Activated CD8-positive, alpha-beta T cell treated with anti-CD3 and anti-CD28 coated beads for 36 hours (primary cell): ENCODE measurements at regions not wholly inside any gene's neighbourhood (a gene's known extent, or its start where the extent isn't known, plus 50 kb on each side); places are given as distances from the start of the nearest gene placed in this dataset.

Experiments used
- ATAC-seq: fragments of 200-7000 bp; cut with Tn5 transposase; one replicate; pipeline ENCODE4 v1.10.0; 2021; ENCODE audit warnings: mild to moderate bottlenecking, moderate library complexity
- CTCF ChIA-PET: fragments of 350-600 bp; sonication (Branson Sonifier 250); formaldehyde crosslinking; loops from one replicate; lab custom pipeline; 2021; ENCODE audit warnings: antibody characterized with exemption; lab: Charles Lee
- POLR2A ChIA-PET: fragments of 350-600 bp; sonication (Branson Sonifier 250); formaldehyde crosslinking; loops from one replicate; lab custom pipeline; 2021; ENCODE audit warnings: antibody characterized with exemption; lab: Charles Lee
- DNase-seq: peaks from one replicate; pipeline ENCODE4 v3.0.0-alpha.2; 2020
- H3K27ac Mint-ChIP-seq: one replicate; pipeline ENCODE4 v1.8.0; 2021; ENCODE audit warnings: mild to moderate bottlenecking, mixed read lengths
- H3K27me3 Mint-ChIP-seq: one replicate; pipeline ENCODE4 v1.8.0; 2021; ENCODE audit warnings: mixed read lengths
- H3K36me3 Mint-ChIP-seq: one replicate; pipeline ENCODE4 v1.8.0; 2021; ENCODE audit warnings: low read depth, mixed read lengths
- H3K4me1 Mint-ChIP-seq: one replicate; pipeline ENCODE4 v1.8.0; 2021; ENCODE audit warnings: low read depth, mixed read lengths
- H3K4me3 Mint-ChIP-seq: one replicate; pipeline ENCODE4 v1.8.0; 2021; ENCODE audit warnings: mild to moderate bottlenecking, moderate library complexity, mixed read lengths
- H3K9me3 Mint-ChIP-seq: one replicate; pipeline ENCODE4 v1.8.0; 2021; ENCODE audit warnings: mixed read lengths
- intact Hi-C: fragments of 100-400 bp; cut with micrococcal nuclease; formaldehyde crosslinking; loops from one replicate; pipeline ENCODE4 v1.10.0; 2022
- TF ChIP-seq, protein P1 (sequence below): fragments of 200-600 bp; IDR thresholded peaks from one replicate; pipeline ENCODE4 v1.8.0; 2022; ENCODE audit warnings: antibody characterized with exemption, mild to moderate bottlenecking

DNA sequence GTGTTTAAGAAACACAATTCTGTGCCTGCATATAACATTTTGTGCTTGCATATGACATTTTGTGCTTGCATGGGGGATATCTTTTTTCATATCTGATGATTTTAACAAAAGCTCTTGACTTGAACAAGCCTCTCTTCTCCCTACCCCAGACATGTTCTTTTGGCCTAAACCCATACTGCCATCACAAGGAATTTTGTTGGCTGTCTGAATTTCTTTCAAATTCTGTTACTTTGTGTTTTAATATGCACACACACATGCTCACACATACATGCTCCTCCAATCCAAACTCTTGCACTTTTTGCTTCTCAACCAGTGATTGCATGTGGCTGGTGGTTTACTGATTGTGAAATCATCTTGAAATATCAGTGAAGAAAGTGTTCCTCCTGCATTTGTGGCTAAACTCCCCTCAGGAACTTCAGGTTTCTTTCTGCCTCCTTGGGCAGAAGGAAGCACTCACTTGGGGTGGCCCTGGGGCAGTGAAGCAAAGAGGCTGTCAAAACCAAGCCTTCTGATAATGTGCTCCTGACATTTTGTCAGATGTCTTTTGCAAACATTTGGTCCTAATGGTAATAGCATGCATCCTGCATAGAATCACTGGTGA is 377.2 kb upstream of the KLF4 start:
- TF ChIP-seq, protein P1, sequence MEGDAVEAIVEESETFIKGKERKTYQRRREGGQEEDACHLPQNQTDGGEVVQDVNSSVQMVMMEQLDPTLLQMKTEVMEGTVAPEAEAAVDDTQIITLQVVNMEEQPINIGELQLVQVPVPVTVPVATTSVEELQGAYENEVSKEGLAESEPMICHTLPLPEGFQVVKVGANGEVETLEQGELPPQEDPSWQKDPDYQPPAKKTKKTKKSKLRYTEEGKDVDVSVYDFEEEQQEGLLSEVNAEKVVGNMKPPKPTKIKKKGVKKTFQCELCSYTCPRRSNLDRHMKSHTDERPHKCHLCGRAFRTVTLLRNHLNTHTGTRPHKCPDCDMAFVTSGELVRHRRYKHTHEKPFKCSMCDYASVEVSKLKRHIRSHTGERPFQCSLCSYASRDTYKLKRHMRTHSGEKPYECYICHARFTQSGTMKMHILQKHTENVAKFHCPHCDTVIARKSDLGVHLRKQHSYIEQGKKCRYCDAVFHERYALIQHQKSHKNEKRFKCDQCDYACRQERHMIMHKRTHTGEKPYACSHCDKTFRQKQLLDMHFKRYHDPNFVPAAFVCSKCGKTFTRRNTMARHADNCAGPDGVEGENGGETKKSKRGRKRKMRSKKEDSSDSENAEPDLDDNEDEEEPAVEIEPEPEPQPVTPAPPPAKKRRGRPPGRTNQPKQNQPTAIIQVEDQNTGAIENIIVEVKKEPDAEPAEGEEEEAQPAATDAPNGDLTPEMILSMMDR: no peak
- Mint-ChIP-seq H3K36me3 (no peaks in the 10 kb centered on the region), H3K9me3 (no peaks in the 10 kb centered on the region), H3K4me3 (no peak overlapping the region), H3K4me1 (no peaks in the 10 kb centered on the region), H3K27ac (no peak overlapping the region), H3K27me3 (no peaks in the 10 kb centered on the region)
- DNase-seq (no peak), ATAC-seq (no peak)
- ChIA-PET CTCF (no interaction called here), POLR2A (no interaction called here)
- intact Hi-C loops: no loop called here

DNA sequence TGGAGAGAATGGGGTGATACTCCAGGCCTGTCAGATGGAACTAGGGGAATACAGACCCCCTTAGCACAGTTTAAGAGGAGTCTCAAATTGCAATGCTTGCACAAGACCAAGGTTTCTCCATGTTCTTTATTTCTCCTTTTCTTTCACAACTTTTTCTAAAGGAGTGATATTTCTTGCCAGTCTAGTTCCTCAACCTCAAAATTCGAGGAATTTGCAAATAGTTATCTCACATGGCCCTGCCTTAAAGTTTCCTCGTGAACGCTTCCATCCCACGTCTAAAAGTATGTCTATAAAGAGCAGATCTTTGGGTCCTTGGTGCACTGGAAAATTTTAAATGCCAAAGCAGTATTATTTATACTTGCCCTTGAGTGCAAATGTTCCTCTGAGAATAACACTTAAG is 373.8 kb upstream of the KLF4 start:
- no peaks in the 10 kb centered on the region for H3K27me3 Mint-ChIP-seq
- H3K27ac Mint-ChIP-seq: no peak overlapping the region
- H3K4me1 Mint-ChIP-seq: no peaks in the 10 kb centered on the region
- POLR2A ChIA-PET: no interaction called here
- CTCF ChIA-PET: no interaction called here
- H3K4me3 Mint-ChIP-seq: no peak overlapping the region
- ATAC-seq (no peak), DNase-seq (no peak)
- TF ChIP-seq, protein P1: no peak
- intact Hi-C loops: no loop called here
- H3K9me3 Mint-ChIP-seq: no peaks in the 10 kb centered on the region
- no peaks in the 10 kb centered on the region for H3K36me3 Mint-ChIP-seq

GRCh38 chr9:107862881-107863280 is 373.3 kb upstream of the KLF4 start:
- Mint-ChIP-seq H3K27ac (no peak overlapping the region), H3K27me3 (no peaks in the 10 kb centered on the region), H3K36me3 (no peaks in the 10 kb centered on the region)

GRCh38 chr9:107862323-107862722 is 372.8 kb upstream of the KLF4 start:
- Mint-ChIP-seq H3K36me3 (no peaks in the 10 kb centered on the region), H3K4me1 (no peaks in the 10 kb centered on the region), H3K27ac (no peak overlapping the region), H3K4me3 (no peak overlapping the region), H3K27me3 (no peaks in the 10 kb centered on the region), H3K9me3 (no peaks in the 10 kb centered on the region)
- ATAC-seq (no peak), DNase-seq (no peak)
- POLR2A ChIA-PET: no interaction called here
- TF ChIP-seq, protein P1: no peak
- CTCF ChIA-PET: no interaction called here
- intact Hi-C loops: no loop called here

More at GRCh38 chr9:107862881-107863280, 373.3 kb upstream of the KLF4 start:
- intact Hi-C loops: no loop called here
- Mint-ChIP-seq H3K4me3 (no peak overlapping the region), H3K4me1 (no peaks in the 10 kb centered on the region), H3K9me3 (no peaks in the 10 kb centered on the region)
- TF ChIP-seq, protein P1: no peak
- ChIA-PET POLR2A (no interaction called here), CTCF (no interaction called here)
- ATAC-seq: no peak
- DNase-seq: no peak

DNA sequence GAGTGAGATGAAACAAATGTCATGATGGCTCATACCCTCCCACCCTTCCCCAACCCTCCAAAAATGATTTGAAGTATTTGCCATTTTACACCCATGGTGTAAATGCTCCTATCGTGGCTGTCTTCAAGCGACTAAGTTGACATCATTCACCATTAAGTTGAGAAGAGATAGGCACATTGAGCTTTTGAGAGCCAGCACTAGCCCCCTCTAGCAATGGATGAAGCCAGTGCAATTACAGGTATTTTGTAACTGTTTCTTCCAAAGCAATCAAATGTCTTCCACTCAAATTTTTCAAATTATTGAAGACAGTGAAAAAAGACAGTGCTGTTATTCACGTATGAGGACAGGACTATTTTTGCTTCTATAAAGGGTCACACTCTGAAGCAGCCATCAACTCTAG is 371.5 kb upstream of the KLF4 start:
- TF ChIP-seq, protein P1: no peak
- POLR2A ChIA-PET: no interaction called here
- no peaks in the 10 kb centered on the region for H3K4me1 Mint-ChIP-seq
- no peaks in the 10 kb centered on the region for H3K27me3 Mint-ChIP-seq
- no peaks in the 10 kb centered on the region for H3K36me3 Mint-ChIP-seq
- DNase-seq (no peak), ATAC-seq (no peak)
- CTCF ChIA-PET: no interaction called here
- H3K4me3 Mint-ChIP-seq: no peak overlapping the region
- H3K9me3 Mint-ChIP-seq: no peaks in the 10 kb centered on the region
- H3K27ac Mint-ChIP-seq: no peak overlapping the region
- intact Hi-C loops: no loop called here
